Kidney (tissue), 13 donors: ENCODE measurements at regions not wholly inside any gene's neighbourhood (a gene's known extent, or its start where the extent isn't known, plus 50 kb on each side); places are given as distances from the start of the nearest gene placed in this dataset.
A peak's percentile ranks its signal among the peaks of the same experiment; 100 is the strongest.

Source experiments
- DNase-seq, 5 donors: peaks; one replicate each; pipeline ENCODE4 v3.0.0-alpha.2; 2013 to 2020
- FAIRE-seq: peaks from 2 replicates; lab custom pipeline; 2012; peaks lifted over from hg19 to GRCh38; lab: Jason Lieb, UNC
- H3K27ac ChIP-seq, 2 donors: one replicate each; pipeline ENCODE4 v1.7.0; 2013; ENCODE audit warnings: low read depth in 2 of 2, low read length in 2 of 2, inconsistent platforms in 1 of 2
- H3K27me3 ChIP-seq: one replicate; pipeline ENCODE4 v1.7.1; 2013; ENCODE audit warnings: low read length, inconsistent platforms; ENCODE audit not compliant: control insufficient read depth, insufficient read depth
- H3K36me3 ChIP-seq, 3 donors: one replicate each; pipeline versions ENCODE4 v1.7.0 to v1.7.1; 2013; ENCODE audit warnings: low read length in 3 of 3, control low read depth in 1 of 3, inconsistent platforms in 1 of 3; ENCODE audit not compliant: insufficient read depth in 3 of 3, control insufficient read depth in 2 of 3
- H3K4me1 ChIP-seq, 3 donors: one replicate each; pipeline versions ENCODE4 v1.7.0 to v1.7.1; 2013; ENCODE audit warnings: low read length in 3 of 3, inconsistent platforms in 1 of 3, low read depth in 1 of 3; ENCODE audit not compliant: control insufficient read depth in 2 of 3, insufficient read depth in 2 of 3
- H3K4me3 ChIP-seq, 3 donors: one replicate each; pipeline versions ENCODE4 v1.7.0 to v1.8.1; 2013; ENCODE audit warnings: low read length in 3 of 3, control low read depth in 1 of 3, inconsistent platforms in 1 of 3
- H3K9ac ChIP-seq, 3 donors: one replicate each; pipeline versions ENCODE4 v1.7.0 to v1.7.1; 2013; ENCODE audit warnings: low read length in 3 of 3, control low read depth in 1 of 3, inconsistent platforms in 1 of 3
- H3K9me3 ChIP-seq, 3 donors: one replicate each; pipeline versions ENCODE4 v1.7.0 to v1.7.1; 2013; ENCODE audit warnings: low read length in 3 of 3, control low read depth in 1 of 3, inconsistent platforms in 1 of 3; ENCODE audit not compliant: control insufficient read depth in 2 of 3, insufficient read depth in 1 of 3
- intact Hi-C: fragments of 100-400 bp; cut with DNase I; formaldehyde crosslinking; loops from one replicate; pipeline ENCODE4 v1.11.1; 2022
- TF ChIP-seq, protein P1 (sequence below): IDR thresholded peaks from 3 replicates; pipeline ENCODE4 v1.5.1; 2012; ENCODE audit warnings: mild to moderate bottlenecking, moderate library complexity, borderline replicate concordance; ENCODE audit not compliant: insufficient read depth; ENCODE audit errors: extremely low read depth
- donor health status: control.
- donor health status: control.
- donor health status: control.
- donor health status: control.
- donor health status: control.
- donor health status: DM: yes; HTN: yes; CAD: no.
- donor health status: Normal renal cell carcinoma (clear cell type).

DNA sequence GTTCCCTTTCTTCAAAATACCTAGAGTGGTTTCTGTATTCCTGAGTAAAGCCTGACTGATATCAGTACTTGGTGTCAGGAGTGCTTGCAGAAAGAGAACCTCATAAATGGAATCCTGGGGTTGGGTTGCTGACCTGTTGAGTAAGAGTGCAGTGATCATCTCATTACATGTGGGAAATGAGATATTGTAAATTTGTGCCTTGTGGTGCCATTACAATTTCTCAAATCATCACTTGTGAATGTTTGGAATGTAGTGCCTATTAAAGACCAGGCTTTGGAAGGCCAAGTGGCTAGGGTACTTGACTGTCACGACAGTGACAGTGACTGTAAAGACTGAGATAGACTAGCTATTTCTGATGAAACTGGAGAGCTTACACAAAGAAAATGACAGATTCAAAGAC, 176.7 kb upstream of the CTTNBP2NL start:
- Histone ChIP-seq H3K4me3 (no peak overlapping the region), H3K27me3 (no peaks in the 10 kb centered on the region), H3K36me3 (no peaks in the 10 kb centered on the region), H3K9me3 (no peaks in the 10 kb centered on the region), H3K4me1 (no peaks in the 10 kb centered on the region), H3K27ac (no peak overlapping the region), H3K9ac (no peak overlapping the region)
- TF ChIP-seq, protein P1, sequence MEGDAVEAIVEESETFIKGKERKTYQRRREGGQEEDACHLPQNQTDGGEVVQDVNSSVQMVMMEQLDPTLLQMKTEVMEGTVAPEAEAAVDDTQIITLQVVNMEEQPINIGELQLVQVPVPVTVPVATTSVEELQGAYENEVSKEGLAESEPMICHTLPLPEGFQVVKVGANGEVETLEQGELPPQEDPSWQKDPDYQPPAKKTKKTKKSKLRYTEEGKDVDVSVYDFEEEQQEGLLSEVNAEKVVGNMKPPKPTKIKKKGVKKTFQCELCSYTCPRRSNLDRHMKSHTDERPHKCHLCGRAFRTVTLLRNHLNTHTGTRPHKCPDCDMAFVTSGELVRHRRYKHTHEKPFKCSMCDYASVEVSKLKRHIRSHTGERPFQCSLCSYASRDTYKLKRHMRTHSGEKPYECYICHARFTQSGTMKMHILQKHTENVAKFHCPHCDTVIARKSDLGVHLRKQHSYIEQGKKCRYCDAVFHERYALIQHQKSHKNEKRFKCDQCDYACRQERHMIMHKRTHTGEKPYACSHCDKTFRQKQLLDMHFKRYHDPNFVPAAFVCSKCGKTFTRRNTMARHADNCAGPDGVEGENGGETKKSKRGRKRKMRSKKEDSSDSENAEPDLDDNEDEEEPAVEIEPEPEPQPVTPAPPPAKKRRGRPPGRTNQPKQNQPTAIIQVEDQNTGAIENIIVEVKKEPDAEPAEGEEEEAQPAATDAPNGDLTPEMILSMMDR, result no peak
- intact Hi-C loops, result no loop called here
- DNase-seq, result no peak
- no peak for FAIRE-seq

DNA sequence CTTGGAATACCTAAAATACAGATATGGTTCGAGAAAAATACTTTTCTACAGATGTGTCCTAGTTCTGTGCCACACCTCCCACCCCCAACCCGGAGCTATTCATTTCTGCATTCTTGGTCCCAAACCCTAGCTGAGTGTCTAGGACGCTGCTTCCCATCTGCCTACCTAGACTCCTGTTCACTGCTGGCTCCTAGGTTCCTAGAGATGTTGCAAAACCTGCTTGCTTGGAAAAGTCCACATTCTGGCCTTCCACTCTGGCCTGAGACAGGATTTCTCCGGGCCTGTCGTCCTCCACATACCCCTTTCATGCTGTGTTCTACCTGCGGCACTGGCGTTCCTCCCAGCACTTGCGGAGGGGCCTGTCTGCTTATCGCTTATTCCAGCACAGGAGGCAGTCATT, 165.8 kb upstream of the CTTNBP2NL start:
- Histone ChIP-seq H3K36me3 (no peaks in the 10 kb centered on the region), H3K4me1 (no peaks in the 10 kb centered on the region), H3K27me3 (no peaks in the 10 kb centered on the region), H3K4me3 (no peak overlapping the region), H3K9me3 (peaks cover 0 to 6% (median 0%) of the 10 kb centered on the region in 3 donors), H3K9ac (no peak overlapping the region), H3K27ac (no peak overlapping the region)
- FAIRE-seq (no peak), DNase-seq (no peak)
- intact Hi-C loops, result no loop called here
- TF ChIP-seq, protein P1, result no peak

DNA sequence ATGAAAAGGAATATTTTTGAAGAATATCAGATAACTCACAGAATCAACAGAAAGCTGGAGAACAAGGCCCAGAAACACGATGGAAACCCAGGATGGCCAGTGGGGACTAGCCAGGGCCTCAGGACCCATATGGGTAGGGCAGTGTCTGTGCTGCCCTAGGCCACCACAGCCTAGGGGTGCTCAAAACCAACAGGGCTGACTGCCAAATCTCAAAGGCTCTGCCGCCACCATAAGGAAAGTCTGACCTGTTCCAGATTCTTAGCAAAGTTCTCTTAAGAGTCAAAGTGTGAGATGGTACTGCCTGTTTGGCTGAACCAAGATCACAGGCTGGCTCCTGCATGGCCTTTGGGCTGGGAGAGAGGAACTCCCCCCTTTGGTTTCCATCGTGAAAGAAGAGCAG, 164.7 kb upstream of the CTTNBP2NL start:
- TF ChIP-seq, protein P1, result no peak
- DNase-seq, result no peak
- no peak for FAIRE-seq
- Histone ChIP-seq H3K9me3 (peaks cover 0 to 6% (median 0%) of the 10 kb centered on the region in 3 donors), H3K36me3 (no peaks in the 10 kb centered on the region), H3K27ac (no peak overlapping the region), H3K4me1 (no peaks in the 10 kb centered on the region), H3K9ac (no peak overlapping the region), H3K4me3 (no peak overlapping the region), H3K27me3 (no peaks in the 10 kb centered on the region)
- intact Hi-C loops, result no loop called here

DNA sequence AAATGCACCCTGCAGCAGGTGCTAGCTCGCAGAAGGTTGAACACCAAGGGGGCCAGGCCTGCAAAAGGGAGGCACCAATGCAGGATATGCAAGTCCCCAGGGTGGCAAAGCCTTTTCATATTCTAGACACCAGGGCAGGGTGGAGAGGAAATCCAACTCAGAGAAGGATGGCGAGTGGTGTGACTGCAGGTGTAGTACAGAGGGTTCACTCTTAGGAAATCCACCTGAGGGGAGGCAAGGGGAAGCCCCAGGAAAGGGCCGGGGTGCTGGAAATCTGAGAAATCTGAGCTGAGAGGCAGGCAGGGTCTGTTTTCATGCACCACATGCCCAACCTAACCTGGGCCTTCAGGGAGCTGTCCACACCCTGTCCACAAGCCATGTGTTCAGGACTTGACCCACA, 163.2 kb upstream of the CTTNBP2NL start:
- Histone ChIP-seq H3K9me3 (peaks cover 0 to 6% (median 0%) of the 10 kb centered on the region in 3 donors), H3K27me3 (no peaks in the 10 kb centered on the region), H3K4me3 (no peak overlapping the region), H3K36me3 (no peaks in the 10 kb centered on the region), H3K4me1 (no peaks in the 10 kb centered on the region), H3K9ac (no peak overlapping the region), H3K27ac (no peak overlapping the region)
- TF ChIP-seq, protein P1, result no peak
- intact Hi-C loops, result no loop called here
- DNase-seq, result peak in 1 of 5 donors; percentile 22
- FAIRE-seq, result no peak
